COR-L47 (cell line): ENCODE measurements at regions not wholly inside any gene's neighbourhood (a gene's known extent, or its start where the extent isn't known, plus 50 kb on each side); places are given as distances from the start of the nearest gene placed in this dataset.
"Not testable (repeated sequence)": the region's sequence is repeated elsewhere in the genome, so short reads cannot be mapped to it uniquely, and the experiment has no call there.

Experiments
- DNase-seq: peaks from one replicate; lab custom pipeline; 2025; lab: John Stamatoyannopoulos, UW

DNA sequence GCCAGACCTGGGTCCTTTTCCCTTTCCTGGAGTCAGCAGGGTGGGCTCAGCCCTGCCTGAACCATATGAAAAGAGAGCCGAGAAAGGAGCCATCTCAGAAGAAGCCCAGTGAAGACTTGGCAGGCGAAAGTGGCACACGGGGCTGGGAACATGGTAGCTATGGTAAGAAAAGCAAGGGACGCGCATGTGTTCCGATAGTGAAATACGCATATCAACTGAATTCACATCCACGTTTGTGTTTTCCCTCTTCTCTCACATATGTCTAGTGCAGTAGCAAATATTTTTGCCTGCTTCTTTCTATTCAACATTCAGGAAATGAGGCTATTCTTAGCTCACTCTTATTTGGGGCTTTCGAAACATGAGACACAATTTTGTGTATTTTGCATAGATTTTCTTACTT, 54.1 kb upstream of the PEG3 start:
- DNase-seq = no peak

DNA sequence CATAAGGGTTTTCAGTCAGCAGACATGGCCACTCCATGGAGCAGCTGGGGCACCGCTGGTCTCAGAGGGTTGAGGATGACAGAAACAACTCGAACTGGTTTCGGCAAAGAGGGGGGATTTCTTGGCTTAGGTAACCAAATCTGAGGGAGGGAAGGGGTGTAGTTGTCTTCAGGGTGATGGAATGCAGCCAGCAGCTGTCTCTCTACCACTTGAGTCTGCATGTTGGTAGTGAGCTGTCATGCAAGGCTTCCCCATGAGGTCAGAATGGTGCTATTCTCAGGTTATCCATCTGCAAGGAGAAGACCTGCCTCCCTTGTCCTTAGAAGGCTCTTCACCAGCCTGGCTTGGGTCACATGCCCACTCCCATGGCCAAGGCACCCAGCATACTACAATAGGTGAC, 55.6 kb upstream of the PEG3 start:
- DNase-seq = no peak

DNA sequence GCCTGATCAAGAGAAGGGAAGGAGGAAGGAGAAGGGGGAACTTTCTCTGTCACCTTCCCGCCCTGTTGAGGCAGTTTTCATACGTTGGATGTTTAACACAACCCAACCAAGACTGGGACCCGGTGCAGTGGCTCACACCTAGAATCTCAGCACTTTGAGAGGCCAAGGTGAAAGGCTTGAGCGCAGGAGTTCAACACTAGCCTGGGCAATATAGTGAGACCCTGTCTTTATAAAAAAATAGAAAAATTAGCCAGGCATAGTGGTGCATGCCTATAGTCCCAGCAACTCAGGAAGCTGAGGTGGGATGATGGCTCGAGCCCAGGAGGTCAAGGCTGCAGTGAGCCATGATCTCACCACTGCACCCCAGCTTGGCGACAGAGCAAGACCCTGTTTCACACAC, 59.4 kb upstream of the PEG3 start:
- DNase-seq = no peak

DNA sequence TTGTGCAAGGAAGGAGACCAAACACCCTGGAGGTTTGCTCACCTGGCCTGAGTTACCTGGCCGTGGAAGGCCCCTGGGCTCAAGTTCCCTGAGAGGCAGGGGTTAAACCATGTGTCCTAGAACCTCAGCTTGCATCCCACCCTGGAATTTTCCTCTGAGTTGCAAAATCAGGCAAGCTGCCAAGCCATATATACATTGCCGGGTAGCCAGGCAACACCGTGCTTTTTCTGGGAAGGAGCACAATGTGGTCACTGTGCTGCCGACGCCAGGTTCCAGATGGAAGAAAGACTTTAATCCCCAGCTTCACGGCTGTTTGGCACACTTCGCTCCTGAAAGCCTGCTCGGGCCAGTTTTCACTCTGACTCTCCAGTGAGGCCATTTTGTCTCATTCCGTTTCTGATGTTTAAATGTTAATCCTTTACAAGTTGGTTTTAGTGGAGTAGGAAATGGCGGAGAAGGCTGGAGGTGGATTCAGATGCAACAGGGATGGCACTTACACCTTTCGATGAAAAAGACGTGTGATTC, 60.1 kb upstream of the PEG3 start:
- no peak for DNase-seq

DNA sequence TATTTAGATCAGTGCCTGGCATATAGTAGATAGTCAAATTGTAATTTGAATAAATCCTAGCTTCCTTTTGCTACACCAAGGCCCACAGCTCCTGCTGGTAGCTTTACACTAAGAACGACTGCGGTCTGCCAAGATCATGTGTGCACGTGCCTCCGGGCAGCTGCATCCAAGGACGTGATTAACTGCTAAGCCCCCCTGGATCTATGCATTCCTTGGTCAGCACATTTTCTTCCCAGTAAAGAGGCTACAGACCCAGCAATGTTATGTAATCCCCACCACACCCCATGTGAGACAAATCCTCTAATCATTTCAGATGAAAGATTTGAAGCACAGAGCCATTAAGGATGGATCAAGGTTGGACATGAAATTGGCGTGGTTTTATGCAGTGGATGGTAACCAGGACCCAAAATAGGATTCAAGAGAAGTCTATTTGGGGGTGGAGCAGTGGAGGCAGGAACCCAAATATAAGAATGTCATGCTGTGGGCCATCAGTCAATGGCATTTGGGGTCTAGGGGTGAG, 65.2 kb upstream of the PEG3 start:
- DNase-seq = no peak

DNA sequence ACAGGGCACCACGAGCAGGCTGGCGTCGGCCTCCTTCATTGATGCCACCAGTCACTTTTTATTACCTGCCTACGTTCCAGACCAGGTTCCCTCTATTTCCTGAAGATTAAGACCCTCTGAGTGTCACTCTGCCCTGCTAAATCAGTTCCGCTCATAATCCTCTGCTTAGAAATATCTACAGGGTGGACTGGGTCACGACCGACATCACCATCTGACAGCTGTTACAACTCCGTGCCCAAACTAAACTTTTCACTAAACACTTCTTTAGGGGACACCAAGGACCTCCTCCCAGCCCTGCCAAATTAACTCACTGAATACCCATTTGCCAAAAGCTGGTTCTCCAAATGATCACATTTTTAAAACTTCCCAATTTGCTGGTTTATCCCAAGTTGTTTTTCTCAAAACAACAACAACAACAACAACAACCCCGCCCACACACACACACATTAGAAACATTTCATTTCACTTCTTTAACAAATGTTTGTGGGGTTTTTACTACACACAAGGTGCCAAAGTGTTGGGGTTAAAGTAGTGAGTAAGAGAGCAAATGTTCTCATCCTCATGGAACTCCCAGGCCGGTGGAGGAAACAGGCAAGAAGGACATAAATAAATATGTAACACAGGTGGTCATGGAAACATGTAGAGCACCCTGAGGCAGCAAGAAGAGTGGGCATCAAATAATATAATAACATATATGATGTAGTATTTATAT, 72.0 kb upstream of the PEG3 start:
- no peak for DNase-seq

DNA sequence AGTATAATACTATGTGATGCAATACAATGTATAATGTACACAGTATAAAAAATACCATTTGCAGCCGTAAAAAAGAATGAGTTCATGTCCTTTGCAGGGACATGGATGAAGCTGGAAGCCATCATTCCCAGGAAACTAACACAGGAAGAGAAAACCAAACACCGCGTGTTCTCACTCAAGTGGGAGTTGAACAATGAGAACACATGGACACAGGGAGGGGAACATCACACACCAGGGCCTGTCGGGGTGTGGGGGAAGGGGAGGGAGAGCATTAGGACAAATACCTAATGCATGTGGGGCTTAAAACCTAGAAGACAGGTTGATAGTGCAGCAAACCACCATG, 72.6 kb upstream of the PEG3 start:
- not testable (repeated sequence) for DNase-seq

DNA sequence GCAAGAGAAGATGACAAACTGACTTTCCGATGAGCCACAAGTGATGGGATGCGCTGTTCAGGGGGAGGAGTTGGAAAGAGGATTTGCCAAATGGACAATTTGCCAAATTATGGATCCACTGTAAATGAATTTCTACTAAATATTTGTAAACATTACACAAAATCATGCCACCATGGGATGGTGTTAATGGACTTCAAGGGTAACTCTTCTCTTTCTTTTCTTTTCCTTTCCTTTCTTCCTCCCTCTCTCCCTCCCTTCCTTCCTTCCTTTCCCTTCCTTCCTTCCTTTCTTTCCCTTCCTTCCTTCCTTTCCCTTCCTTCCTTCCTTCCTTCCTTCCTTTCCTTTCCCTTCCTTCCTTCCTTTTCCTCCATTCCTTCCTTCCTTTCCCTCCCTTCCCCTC, 76.0 kb upstream of the PEG3 start:
- no peak for DNase-seq

DNA sequence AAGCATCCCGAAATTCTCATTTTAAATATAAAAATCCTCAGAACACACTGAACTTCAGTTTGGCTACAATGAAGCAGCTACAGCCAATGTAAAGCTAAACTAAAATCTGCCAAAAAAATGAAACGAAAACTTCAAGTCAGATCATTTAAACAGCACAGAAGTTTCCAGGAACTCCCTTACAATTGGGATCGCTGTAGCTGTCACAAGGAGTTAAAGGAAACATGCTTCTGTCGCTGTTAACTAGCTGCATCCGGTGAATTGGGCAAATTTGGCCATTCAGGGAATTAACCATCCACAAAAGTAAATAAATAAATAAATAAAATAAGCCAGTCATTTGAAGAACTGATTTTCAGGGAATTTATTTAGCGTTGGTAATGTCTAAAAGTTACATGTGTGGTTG, 77.0 kb upstream of the PEG3 start:
- DNase-seq = no peak

DNA sequence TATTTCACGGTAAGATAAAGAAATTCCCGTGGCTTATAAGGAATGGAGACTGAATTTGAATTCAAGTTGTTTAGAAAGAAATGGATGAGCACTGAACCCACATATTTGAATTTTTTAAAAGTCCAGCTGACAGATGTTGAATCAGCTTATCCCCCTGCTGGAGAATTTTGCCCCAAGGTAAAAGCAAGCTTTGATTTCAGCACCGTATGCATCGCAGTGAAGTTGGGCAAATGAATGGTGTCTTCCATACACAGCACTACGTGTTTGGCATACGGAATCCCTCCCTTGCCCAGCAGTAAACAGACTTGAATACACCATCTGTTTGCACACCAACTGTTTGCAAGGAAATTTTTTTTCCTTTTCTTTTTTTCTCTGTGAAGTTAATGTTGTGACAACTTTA, 77.5 kb upstream of the PEG3 start:
- no peak for DNase-seq

DNA sequence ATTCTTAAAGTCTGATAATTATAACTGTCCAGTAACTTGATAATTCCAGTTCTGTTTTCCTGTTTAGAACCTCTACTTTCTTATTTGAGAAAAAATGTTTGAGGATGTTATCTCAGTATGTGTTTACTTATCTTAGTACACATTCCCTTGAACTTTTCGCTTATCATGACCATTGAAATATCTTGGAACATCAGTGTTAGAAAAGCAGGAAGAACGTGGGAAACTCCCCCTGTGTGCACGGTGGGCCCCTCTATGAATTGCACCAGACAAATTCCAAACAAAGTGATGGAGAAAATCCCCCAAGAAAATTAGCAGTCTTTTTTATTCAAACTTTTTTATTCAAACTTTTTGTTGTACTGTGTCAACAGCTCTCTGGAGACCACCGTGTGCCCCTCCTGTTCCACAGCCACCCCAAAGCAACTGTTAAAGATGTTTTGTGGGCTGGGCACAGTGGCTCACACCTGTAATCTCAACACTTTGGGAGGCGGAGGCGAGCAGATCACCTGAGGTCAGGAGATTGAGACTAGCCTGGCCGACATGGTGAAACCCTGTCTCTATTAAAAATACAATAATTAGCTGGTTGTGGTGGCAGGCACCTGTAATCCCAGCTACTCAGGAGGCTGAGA, 78.3 kb upstream of the PEG3 start:
- DNase-seq = no peak

DNA sequence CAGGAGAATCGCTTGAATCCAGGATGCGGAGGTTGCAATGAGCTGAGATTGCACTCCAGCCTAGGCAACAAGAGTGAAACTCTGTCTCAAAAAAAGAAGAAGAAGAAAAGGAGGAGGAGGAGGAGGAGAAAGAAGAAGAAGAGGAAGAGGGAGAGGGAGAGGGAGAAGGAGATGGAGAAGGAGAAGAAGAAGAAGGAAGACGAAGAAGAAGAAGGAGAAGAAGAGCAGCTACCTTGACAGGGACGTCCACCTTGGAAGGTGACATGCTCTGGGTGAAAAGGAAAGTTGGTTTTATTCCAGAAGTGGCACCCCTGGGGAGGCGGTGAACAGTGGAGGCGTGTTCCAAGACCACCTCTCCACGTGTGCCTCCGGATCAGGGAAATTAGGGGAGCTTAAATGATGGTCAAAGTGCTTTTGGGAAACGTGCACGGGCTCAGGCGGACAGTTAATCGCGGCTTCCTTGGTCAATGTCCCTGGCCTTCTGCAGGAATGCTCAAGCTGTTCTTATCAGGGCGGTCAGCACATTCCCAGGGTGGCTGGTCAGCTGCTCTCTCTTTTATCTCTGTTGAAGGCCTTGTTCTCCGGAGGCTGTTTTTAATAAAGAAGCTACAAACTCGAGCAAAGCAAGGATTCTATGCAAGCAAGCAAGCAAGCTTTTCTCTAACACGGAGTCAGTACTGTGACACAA, 78.9 kb upstream of the PEG3 start:
- no peak for DNase-seq

DNA sequence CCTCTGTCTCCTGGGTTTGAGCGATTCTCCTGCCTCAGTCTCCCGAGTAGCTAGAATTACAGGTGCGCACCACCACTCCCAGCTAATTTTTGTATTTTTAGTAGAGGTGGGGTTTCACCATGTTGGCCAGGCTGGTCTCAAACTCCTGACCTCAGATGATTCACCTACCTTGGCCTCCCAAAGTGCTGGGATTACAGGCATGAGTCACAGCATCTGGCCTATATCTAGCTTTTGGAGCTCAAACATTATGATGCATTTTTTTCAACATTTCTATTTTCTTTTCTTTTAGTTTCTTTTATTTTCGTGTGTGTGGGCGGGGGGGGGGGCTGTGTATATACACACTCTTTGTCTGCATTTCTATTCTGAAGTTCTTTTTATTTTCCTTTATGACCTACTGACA, 85.6 kb upstream of the PEG3 start:
- DNase-seq = not testable (repeated sequence)

DNA sequence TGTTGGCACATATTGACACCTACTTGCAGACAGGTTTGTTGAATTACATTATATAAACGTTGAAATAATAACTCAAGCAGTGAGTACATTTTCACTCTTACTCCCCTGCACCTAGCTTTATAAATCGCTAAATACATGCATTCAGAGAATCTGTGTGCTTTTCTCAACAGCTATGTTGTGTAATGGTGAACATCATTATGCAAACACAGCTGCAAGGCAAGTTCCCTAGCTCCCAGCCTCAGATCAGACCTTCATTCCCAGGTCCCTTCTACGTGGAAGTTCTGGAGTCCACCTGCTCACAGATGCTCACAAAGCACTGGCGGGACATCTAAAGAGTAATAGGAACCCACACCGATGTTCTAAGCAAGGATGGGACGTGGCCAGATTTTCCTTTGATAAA, 86.8 kb upstream of the PEG3 start:
- DNase-seq = no peak

DNA sequence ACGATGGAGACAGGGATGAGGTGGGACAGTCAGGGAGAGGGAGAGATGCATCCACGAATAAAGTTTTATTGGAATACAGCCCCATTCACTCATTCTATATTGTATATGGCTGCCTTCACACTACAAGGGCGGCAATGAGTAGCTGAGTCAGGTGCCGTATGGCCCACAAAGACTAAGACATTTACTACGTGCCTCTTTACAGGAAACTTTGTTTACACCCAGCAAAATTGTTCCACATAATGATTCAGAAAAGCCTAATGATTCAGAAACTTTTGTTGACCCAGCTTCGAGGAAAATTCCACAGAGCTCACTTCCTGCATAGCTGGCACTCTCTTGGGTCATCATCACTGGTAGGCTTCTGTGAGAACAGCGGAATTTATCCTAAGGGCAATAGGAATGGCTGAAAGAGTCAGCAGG, 87.3 kb upstream of the PEG3 start:
- no peak for DNase-seq

DNA sequence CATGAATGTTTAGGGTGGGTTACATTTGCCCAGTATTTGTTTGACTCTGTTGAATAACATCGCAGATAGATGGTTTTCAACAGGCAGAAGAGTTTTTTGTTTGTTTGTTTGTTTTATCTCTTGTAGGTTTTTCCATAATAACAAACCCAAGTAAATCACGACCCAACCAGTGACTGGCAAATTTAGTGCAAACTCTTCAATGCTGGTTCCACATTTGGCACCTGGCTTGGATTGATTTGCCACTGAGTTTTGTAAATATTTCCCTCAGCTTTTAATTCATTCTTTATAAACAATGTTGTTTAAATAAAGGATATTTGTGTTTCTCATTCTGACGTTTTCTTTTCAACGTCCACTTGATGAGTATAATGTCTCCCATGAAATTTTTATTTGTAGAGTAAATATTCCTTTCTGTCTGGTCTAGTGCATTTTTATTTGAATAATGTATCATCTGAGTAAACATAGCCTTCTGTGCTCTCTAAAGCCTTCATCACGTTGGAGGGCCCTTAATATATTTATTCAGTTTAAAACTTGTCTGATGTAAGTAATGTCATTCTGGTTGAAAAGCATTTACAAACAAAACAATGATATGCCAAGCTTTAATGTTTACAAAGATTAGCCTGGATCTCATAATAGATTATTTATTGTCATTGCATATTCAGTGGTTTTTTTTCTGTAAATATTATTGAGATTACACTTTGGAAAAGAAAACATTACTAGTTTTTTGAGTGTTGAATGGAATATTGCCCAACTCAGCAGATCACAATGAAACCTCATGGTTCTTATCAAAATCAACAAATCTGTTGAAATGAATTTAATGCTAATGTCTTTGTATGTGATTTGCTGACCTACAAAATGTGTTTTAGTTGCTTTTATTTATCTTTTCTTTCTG, 90.4 kb upstream of the PEG3 start:
- DNase-seq = no peak

DNA sequence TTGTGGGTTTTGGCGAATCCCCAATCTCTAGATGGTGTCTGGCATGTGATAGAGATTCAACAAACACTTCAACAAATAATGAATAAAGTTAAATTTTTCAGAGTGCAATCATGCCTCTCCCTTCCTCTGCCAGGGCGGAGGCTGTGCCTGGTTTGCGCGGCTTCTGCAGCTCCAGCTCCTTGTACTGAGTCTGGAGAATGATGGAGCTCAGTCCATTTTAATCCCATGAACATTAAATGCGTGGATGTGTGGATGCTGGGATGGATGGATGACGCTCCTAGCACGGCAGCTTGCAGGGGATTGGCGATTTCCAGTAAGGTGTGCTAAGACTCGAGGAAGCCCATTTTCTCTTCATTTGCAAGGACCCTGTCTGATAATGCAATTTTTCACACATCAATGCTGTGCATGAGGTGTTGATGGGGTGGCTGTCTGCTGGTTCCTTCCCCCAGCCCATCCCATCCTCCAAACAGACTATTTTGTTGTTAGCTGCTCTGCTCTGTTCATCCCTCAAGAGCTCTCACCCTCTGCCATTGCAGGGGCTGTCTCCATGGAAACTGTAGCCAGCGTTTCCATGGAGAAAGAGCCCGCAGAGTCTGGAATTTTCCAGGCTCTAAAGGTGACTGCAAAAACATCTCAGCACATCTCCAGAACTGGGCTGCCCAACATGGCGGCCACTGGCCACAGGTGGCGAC, 92.6 kb upstream of the PEG3 start:
- DNase-seq = no peak

DNA sequence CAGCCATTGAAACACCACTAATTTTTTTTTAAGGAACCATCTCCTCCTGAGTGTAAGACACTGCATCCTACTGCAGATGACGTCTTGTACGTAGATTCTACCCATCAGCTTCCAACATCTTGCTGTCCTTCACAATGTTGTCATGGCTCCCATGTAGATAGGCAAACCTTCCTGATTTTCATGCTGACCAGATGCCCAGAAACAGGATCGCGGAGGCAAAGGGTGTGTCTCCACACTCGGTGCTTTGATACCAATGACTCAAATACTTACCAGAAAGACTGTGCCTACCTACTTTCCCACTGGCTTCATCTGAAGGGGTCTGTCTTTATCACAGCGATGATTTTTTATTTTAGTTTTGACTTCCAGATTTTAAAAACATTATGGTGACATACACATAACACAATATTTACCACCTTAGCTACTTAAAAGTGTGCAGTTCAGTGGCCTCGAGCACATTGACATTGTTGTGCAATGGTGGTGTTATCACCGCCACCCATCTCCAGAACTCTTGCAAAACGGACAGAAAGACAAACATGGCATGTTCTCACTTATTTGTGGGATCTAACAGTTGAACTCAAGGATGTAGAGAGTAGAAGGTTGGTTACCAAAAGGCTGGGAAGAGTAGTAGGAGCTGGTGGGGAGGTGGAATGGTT, 94.0 kb upstream of the PEG3 start:
- no peak for DNase-seq

DNA sequence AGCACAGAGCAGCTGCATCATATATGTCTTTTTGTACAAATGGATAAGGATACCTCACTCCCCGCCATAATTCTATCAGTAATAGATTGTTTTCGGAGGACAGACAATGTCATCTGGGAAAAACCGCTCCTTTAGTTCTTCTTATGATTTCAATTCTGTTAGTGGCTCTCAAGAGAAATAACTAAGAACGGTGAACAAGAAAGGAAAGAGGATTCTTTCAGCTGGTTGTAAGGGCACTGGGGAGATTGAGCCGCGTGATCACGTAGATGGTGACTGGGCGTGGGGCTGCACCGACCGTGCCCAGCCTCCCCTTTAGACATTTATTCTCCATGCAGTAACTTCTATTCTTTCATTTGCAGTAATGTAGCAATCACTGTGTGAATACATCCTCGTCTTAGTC, 99.4 kb upstream of the PEG3 start:
- DNase-seq = no peak

DNA sequence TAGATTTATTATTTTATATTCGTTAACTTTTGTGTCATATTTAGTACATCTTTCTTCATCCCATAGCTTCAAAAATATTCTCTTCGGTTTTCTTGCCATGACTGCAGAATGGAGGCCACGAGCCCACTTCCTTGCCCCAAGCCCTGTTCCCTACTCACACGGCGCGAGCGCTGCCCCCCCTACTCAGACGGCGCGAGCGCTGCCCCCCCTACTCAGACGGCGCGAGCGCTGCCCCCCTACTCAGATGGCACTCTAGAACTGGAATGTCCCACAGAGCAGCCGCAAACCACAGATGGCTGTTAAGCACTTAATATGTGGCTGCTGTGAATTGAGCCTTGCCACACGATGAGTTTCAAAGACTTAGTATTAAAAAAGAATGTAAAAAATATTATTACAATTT, 102.2 kb upstream of the PEG3 start:
- no peak for DNase-seq

DNA sequence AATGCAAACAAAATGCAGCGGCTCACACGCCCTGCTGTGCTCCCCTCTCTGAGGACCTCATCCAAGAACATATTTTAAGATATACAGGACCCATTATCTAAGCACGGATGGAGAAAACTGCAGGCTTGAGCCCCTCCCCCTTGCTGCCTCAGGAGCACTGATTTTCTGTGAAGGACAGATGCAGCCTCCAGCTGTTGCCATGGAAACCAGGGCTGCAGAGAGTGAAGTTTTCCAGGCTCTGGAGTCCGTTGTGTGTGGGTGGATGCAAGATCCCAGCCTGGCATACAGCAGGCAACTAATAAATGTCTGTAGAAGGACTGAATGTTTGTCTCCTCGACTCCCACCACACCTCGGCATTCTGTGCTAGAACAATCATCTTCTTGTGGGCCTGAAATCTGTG, 105.6 kb upstream of the PEG3 start:
- no peak for DNase-seq
